Effector CD8-positive, alpha-beta T cell (primary cell): ENCODE measurements at regions not wholly inside any gene's neighbourhood (a gene's known extent, or its start where the extent isn't known, plus 50 kb on each side); places are given as distances from the start of the nearest gene placed in this dataset.
"Not testable (repeated sequence)": the region's sequence is repeated elsewhere in the genome, so short reads cannot be mapped to it uniquely, and the experiment has no call there.

Experiments used
- DNase-seq: peaks from one replicate; lab custom pipeline; 2025; lab: John Stamatoyannopoulos, UW

GRCh38 chr10:95137990-95138625, 55.9 kb upstream of the ACSM6 start:
- not testable (repeated sequence) for DNase-seq

GRCh38 chr10:95134490-95134889, 59.5 kb upstream of the ACSM6 start:
- DNase-seq: no peak

GRCh38 chr10:95133997-95134396, 60.0 kb upstream of the ACSM6 start:
- no peak for DNase-seq

GRCh38 chr10:95133016-95133752, 60.9 kb upstream of the ACSM6 start:
- DNase-seq: peak; percentile 58

GRCh38 chr10:95130429-95130828, 61.1 kb upstream of the CYP2C8 start:
- not testable (repeated sequence) for DNase-seq

GRCh38 chr10:95125582-95125981, 56.3 kb upstream of the CYP2C8 start:
- no peak for DNase-seq

- DNase-seq: no peak
These were observed 53.4 kb upstream of the CYP2C8 start for GRCh38 chr10:95122736-95123135.

- DNase-seq: no peak
These were observed 52.6 kb upstream of the CYP2C8 start for GRCh38 chr10:95121904-95122303.
